Inferior parietal cortex (tissue), 1 donor: ENCODE measurements at regions not wholly inside any gene's neighbourhood (a gene's known extent, or its start where the extent isn't known, plus 50 kb on each side); places are given as distances from the start of the nearest gene placed in this dataset.

Source experiments
- DNase-seq: peaks from one replicate; pipeline ENCODE4 v3.0.0-alpha.2; 2016; ENCODE audit errors: extremely low spot score

DNA sequence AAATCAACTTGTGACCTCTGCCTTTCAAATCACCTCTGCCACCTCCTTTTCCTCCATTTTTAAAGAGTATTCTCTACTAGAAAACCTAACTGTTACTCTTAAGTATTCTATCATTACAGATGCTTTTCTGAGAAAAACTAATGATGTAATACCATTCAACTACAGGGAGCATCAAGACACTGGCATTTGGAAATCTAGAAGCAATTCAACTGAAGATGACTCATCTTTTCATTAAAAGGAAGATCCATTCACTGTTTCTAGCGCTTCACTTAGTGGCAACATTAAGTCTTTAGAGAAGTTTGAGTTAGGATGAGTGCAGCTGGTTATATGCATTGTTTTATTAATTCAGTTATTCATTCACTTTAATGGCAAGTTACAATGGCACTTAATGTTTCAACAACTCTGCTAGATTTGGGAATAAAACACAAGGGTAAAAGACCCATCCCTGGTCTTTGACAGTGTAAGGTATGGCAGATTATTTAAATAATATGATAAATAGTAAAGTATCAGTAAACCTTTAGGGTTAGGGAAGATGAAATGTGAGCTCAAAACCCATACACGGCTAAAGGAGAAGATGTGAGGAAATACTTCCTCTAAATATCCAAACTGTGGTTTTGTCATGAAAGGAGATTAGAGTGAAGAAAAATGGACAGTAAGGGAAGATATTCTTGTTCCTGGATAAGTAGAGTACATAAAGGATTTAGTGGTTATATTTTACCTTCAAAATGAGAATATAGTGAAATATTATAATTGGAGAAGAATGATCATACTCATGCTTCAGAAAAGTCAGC, 61.7 kb downstream of the KCNJ2 start:
- DNase-seq, result no peak

GRCh38 chr17:70232466-70232865, 63.1 kb downstream of the KCNJ2 start:
- DNase-seq, result no peak

DNA sequence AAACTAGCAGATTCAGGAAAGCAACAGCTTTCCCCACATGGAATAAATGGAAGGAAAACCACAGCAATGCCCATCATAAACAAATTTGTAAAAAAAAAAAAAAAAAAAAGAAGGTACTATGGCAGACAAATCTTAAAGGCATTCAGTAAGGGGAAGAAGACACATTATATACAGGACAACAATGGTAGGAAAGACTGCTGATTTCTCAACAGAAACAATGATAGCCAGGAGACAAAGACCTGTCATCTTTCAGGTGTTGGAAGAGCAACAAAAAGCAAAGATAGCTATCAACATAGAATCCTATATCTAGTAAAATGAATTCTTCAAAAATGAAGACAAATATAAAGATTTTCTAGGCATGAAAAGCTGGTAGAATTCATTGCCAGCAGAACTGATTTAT, 65.9 kb downstream of the KCNJ2 start:
- no peak for DNase-seq

DNA sequence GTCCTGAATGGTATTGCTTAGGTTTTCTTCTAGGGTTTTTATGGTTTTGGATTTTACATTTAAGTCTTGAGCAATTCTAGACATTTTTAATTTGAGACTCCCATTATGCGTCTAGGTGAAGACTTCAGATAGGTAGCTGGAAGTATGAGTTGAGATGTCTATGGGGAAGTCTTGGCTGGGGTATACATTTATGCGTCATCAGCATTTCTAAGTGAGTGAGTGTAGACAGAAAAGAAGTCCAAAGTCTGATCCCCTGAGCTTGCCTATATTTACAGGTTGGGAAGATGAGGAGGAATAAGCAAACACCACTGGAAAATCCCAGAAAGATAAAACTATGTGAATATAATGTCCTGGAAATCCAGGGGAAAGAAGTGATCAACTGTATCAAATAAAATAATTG, 68.9 kb downstream of the KCNJ2 start:
- no peak for DNase-seq

- DNase-seq, result no peak
These were observed 69.3 kb downstream of the KCNJ2 start for GRCh38 chr17:70238646-70239045.

DNA sequence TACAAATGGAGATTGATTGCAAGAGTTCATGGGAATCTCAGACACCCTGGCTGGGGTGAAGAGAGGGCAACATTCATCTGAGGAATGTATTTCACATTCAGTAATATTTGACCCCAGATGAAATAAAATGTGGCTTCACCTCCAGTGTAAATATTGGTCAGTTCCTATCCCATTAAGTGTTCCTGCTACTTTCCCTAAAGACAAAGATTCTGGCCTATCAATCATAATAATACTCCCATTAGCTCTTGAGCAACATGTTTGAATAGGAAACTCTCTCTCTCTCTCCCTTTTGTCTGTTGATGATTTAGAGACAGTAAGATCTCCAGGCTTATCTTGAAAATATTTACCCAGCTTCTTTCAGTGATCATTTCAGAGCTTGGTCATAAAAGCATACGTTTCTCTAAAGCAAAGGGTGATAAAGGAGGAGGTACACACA, 70.1 kb downstream of the KCNJ2 start:
- no peak for DNase-seq

DNA sequence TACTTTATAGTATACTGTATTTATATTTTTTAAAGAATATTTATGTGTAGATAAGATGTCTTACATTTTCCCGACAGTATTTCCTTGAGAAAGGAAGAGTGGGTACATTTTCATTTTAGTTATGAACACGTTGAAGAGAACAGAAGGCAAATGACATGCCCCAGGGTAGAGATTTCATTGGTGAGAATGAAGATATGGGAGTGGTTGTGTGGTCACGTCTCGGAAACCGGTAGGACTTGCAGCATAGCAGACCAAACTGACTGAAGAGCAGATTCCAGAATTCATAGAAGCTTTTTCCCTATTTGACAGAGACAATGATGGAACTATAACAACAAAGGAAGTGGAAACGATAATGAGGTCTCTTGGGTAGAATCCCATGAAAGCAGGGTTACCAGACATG, 71.7 kb downstream of the KCNJ2 start:
- no peak for DNase-seq

DNA sequence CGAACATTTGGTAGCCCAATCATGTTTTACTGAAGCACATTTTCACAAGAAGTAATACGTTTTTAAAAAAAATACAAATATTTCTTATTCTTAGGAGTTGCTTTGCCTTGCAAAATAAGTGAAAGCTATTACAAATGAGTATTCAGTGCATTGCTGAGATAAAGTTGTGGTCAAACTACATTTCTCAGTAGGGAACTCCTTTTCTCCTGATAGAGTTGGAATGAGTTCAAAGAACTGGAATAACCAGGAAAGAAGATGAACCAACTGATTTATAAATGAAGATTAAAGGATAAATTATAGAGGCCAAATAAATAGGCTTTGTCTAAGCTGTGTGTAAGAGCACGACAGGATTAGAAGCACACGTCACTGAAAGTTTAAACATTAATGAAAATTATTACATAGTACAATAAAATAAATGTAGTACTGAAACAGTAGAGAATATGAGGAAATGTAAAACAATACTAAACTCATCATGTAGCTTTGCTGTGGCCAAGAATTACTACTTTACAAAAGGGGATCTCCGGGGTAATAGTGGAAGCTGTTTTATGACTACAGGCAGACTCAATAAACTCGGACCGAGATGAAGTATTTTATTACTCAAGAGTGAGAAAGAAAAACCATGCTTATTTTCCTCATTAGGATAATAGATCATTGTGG, 73.6 kb downstream of the KCNJ2 start:
- DNase-seq, result no peak

- DNase-seq, result no peak
These were observed 82.4 kb downstream of the KCNJ2 start for GRCh38 chr17:70251706-70252105.

DNA sequence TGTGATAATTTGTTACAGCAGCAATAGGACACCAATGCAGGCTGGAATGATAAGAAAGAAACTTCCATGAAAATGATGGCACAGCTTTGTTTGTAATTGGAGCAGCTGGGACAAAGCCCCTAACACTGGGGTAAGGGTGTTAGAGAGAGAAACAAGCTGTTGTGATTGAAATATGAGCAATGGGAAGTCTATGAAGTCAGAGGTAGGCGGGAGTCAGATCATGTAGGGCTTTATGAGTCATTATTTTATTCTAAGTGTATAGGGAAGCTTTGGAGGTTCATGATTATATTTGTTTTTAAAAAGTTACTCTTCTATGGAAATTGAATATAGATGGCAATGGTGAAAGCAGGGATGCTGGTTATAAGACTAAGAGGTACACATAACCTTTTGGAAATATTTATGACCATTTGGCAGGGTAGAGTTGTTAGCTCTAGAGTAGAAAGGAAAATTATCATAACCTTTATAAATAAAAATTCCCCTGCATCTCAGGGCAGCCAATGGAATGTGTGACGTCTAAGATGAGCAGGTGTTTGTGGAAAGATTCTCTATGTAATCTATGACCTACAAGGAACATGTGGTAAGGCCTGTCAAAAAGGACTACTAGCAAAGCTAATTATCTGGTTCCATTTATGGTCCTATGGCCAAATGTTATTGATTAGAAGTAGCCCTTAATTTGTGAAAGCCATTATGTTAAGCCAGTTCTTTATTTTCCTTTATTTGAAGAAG, 85.6 kb downstream of the KCNJ2 start:
- no peak for DNase-seq

DNA sequence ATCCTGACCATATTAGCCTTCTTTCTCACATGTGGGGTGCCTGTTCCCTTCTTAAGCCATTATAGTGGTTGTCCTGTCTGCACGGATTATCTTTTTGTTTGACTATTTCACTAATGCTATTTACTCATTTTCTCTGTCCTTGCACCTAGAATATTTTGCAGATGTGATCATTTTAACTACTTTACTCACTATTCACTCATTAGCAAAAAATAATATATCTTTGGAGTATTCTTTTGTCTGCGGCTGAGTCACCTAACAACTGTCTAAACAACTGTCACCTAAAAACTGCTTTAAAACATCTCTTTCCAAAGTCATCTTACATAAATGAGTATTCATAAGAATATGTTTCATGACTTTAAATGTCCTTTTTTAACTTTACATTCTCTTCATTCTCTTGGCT, 87.4 kb downstream of the KCNJ2 start:
- DNase-seq, result no peak

GRCh38 chr17:70258465-70258864, 89.1 kb downstream of the KCNJ2 start:
- DNase-seq, result no peak

GRCh38 chr17:70259400-70259799, 90.1 kb downstream of the KCNJ2 start:
- DNase-seq, result no peak

- DNase-seq, result peak; percentile 61
These were observed 91.8 kb downstream of the KCNJ2 start for GRCh38 chr17:70261170-70261569.

- DNase-seq, result peak; percentile 41
These were observed 96.1 kb downstream of the KCNJ2 start for GRCh38 chr17:70265471-70265870.

DNA sequence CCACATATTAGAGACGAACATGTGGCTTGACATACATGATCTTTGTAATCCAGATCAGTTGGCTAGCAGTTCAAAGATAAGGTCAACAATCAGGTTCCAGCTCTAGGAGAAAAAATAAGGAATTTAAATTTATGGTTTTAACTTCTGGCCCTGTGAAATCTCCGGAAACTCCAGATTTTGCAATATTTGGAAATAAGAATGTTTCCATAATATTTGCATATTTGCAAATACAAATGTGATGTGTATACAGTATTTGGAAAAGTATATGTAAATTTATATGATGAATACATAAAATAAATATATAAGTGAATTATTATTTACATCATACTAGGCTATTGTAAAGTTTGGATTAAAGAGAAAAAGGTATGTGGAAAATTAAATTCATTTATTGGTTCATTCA, 97.1 kb downstream of the KCNJ2 start:
- DNase-seq, result no peak

GRCh38 chr17:70268383-70268782, 99.1 kb downstream of the KCNJ2 start:
- no peak for DNase-seq

- no peak for DNase-seq
These were observed 101.2 kb downstream of the KCNJ2 start for GRCh38 chr17:70270554-70270953.

GRCh38 chr17:70271200-70271599, 101.9 kb downstream of the KCNJ2 start:
- DNase-seq, result no peak

GRCh38 chr17:70271672-70272071, 102.3 kb downstream of the KCNJ2 start:
- DNase-seq, result no peak

DNA sequence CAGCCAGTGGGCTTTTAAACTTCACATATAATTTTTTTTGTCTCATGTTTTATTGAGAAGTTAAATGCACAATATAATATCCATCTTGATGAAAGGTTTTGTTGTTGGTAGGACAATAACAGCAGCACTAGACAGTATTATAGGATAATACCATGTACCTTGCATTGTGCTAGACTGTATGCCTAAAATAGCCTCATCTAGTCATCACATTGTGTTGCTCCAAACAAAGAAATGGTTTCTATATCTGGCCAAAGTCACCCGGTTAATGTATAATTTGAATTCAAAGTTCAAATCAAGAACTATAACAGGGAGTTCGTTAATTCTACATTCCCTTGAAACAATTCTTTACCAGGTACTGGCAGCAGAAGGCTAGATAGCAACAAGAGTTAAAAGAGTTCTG, 104.9 kb downstream of the KCNJ2 start:
- DNase-seq, result no peak

DNA sequence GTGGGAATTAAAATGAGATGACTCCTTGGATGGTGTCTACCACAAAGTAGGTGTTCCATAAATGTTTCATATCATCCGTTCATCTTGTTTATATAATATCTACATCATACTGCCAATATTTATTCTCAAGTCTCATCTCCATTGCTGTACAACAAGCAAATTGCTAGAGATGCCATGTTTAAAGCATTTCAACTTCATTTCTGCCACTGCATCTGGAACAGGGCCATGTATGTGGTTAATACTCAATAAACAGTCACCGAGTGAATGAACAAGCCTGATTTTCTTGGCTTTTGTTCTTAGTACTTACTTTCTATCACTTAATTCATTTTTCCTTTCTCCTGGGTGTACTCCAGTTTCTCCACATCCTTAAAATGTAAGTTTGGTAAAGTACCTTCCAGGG, 107.6 kb downstream of the KCNJ2 start:
- DNase-seq, result no peak
